ENCODE measurements at regions not wholly inside any gene's neighbourhood (a gene's known extent, or its start where the extent isn't known, plus 50 kb on each side); places are given as distances from the start of the nearest gene placed in this dataset.
"Not testable (repeated sequence)": the region's sequence is repeated elsewhere in the genome, so short reads cannot be mapped to it uniquely, and the experiment has no call there.

DNA sequence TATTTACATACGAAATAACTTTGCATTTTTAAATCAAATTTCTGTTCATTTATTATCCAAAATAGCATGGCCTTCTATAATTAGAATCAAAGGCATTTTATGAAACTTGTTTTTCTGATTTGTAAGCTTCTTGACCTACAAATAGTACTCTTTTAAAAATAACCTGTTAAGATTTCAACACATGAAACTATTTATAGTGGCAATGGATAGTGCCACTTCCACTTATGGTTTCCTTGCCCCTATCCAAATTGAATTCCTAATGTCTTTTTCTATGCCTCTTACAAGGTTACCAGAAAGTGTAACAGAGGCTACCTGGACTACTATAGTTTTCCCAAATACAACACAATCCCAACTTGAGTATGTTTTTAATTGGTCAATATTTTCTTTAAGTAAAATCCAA is 263.5 kb downstream of the SEMA3D start:
- Mint-ChIP-seq H3K4me3 (ENCODE audit: unreplicated experiment) (no peak overlapping the region), H3K9me3 (ENCODE audit: unreplicated experiment) (no peaks in the 10 kb centered on the region), H3K4me1 (ENCODE audit: unreplicated experiment) (no peaks in the 10 kb centered on the region), H3K27ac (ENCODE audit: unreplicated experiment) (no peak overlapping the region), H3K36me3 (ENCODE audit: low read depth, unreplicated experiment) (peaks cover 5% of the 10 kb centered on the region), H3K27me3 (ENCODE audit: unreplicated experiment) (no peaks in the 10 kb centered on the region)
- TF ChIP-seq, protein P1, sequence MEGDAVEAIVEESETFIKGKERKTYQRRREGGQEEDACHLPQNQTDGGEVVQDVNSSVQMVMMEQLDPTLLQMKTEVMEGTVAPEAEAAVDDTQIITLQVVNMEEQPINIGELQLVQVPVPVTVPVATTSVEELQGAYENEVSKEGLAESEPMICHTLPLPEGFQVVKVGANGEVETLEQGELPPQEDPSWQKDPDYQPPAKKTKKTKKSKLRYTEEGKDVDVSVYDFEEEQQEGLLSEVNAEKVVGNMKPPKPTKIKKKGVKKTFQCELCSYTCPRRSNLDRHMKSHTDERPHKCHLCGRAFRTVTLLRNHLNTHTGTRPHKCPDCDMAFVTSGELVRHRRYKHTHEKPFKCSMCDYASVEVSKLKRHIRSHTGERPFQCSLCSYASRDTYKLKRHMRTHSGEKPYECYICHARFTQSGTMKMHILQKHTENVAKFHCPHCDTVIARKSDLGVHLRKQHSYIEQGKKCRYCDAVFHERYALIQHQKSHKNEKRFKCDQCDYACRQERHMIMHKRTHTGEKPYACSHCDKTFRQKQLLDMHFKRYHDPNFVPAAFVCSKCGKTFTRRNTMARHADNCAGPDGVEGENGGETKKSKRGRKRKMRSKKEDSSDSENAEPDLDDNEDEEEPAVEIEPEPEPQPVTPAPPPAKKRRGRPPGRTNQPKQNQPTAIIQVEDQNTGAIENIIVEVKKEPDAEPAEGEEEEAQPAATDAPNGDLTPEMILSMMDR (IDR thresholded peaks at IDR 0.05; ENCODE audit: unreplicated experiment), result no peak
- DNase-seq (ENCODE audit: low spot score), result no peak

DNA sequence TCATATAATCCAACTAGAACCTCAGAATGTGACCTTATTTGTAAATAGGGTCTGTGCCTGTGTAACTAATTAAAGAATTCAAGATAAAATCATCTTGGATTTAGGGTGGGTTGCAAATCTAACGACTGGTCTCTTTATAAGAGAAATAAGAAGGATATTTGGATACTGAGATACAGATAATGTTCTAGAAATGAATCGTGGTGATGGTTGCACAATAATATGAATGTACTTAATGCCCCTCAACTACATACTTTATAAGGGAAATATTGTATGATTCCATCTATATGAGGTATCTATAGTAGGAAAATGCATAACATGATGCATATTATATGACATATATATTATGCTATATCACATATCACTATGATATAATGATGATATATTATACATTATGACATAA is 265.7 kb downstream of the SEMA3D start:
- H3K27me3 Mint-ChIP-seq (ENCODE audit: unreplicated experiment), result peaks cover 2% of the 10 kb centered on the region
- peaks cover 5% of the 10 kb centered on the region for H3K36me3 Mint-ChIP-seq (ENCODE audit: low read depth, unreplicated experiment)
- H3K9me3 Mint-ChIP-seq (ENCODE audit: unreplicated experiment), result no peaks in the 10 kb centered on the region
- DNase-seq (ENCODE audit: low spot score), result no peak
- H3K27ac Mint-ChIP-seq (ENCODE audit: unreplicated experiment), result no peak overlapping the region
- TF ChIP-seq, protein P1 (IDR thresholded peaks at IDR 0.05; ENCODE audit: unreplicated experiment), result no peak
- H3K4me1 Mint-ChIP-seq (ENCODE audit: unreplicated experiment), result no peaks in the 10 kb centered on the region
- no peak overlapping the region for H3K4me3 Mint-ChIP-seq (ENCODE audit: unreplicated experiment)

DNA sequence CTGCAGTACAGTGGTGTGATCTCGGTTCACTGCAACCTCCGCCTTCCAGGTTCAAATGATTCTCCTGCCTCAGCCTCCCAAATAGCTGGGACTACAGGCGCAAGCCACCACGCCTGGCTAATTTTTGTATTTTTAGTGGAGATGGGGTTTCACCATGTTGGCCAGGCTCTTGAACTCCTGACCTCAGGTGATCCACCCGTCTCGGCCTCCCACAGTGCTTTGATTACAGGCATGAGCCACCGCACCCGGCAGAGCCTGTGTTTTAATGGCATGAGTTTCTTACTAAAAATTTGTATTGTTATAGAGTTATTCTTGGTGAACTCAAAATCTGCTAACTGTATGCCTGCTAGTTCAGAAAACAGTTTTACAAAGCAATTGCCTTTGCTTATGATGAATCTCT is 269.9 kb downstream of the SEMA3D start:
- not testable (repeated sequence) for H3K36me3 Mint-ChIP-seq (ENCODE audit: low read depth, unreplicated experiment); H3K4me3 Mint-ChIP-seq (ENCODE audit: unreplicated experiment); H3K9me3 Mint-ChIP-seq (ENCODE audit: unreplicated experiment); H3K27ac Mint-ChIP-seq (ENCODE audit: unreplicated experiment); DNase-seq (ENCODE audit: low spot score); H3K4me1 Mint-ChIP-seq (ENCODE audit: unreplicated experiment); H3K27me3 Mint-ChIP-seq (ENCODE audit: unreplicated experiment)

DNA sequence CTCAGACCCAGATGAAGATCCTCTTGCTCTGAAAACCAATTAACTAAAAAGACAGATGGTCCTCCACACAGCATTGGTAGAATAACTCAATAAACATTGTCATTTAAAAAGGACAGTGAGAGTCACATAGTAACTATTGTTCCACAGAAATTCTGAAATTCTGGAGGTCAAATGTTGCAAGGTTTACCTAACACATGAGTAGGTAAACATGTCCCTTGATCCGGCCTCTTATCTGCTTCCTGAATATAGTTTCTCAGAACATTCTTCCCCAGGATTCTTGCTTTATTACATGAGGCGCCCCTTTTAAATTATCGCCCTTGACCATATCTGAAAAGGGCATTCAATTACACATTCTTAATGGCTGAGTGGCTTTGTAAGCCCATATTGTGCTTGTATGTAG is 270.7 kb downstream of the SEMA3D start:
- Mint-ChIP-seq H3K4me1 (ENCODE audit: unreplicated experiment) (no peaks in the 10 kb centered on the region), H3K9me3 (ENCODE audit: unreplicated experiment) (no peaks in the 10 kb centered on the region), H3K4me3 (ENCODE audit: unreplicated experiment) (no peak overlapping the region), H3K27ac (ENCODE audit: unreplicated experiment) (no peak overlapping the region), H3K36me3 (ENCODE audit: low read depth, unreplicated experiment) (peaks cover 5% of the 10 kb centered on the region), H3K27me3 (ENCODE audit: unreplicated experiment) (peaks cover 2% of the 10 kb centered on the region)
- no peak for DNase-seq (ENCODE audit: low spot score)
- TF ChIP-seq, protein P1 (IDR thresholded peaks at IDR 0.05; ENCODE audit: unreplicated experiment), result no peak

DNA sequence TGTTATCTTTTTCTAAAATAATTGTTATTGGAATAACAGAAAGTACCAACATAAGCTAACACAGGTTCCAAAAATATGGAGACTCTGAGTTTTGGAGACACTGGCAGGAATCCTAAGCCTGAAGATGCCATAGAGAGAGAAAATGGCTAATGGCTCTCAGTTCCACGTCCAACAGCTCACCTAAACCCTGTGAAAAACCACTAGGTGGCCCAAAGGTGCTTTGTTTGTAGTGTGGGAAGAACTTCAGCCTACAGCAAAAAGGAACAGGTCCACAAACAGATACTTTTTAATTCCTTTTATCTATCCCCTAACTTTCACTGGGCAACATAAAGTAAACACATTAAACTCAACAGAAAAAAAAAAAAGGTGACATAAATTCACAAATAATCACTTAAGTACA is 272.3 kb downstream of the SEMA3D start:
- peaks cover 2% of the 10 kb centered on the region for H3K27me3 Mint-ChIP-seq (ENCODE audit: unreplicated experiment)
- TF ChIP-seq, protein P1 (IDR thresholded peaks at IDR 0.05; ENCODE audit: unreplicated experiment), result no peak
- H3K9me3 Mint-ChIP-seq (ENCODE audit: unreplicated experiment), result no peaks in the 10 kb centered on the region
- no peak overlapping the region for H3K4me3 Mint-ChIP-seq (ENCODE audit: unreplicated experiment)
- DNase-seq (ENCODE audit: low spot score), result no peak
- H3K36me3 Mint-ChIP-seq (ENCODE audit: low read depth, unreplicated experiment), result no peaks in the 10 kb centered on the region
- H3K27ac Mint-ChIP-seq (ENCODE audit: unreplicated experiment), result no peak overlapping the region
- H3K4me1 Mint-ChIP-seq (ENCODE audit: unreplicated experiment), result no peaks in the 10 kb centered on the region

- H3K36me3 Mint-ChIP-seq (ENCODE audit: low read depth, unreplicated experiment), result no peaks in the 10 kb centered on the region
- TF ChIP-seq, protein P1 (IDR thresholded peaks at IDR 0.05; ENCODE audit: unreplicated experiment), result no peak
- H3K4me3 Mint-ChIP-seq (ENCODE audit: unreplicated experiment), result no peak overlapping the region
- DNase-seq (ENCODE audit: low spot score), result no peak
- no peaks in the 10 kb centered on the region for H3K9me3 Mint-ChIP-seq (ENCODE audit: unreplicated experiment)
- no peak overlapping the region for H3K27ac Mint-ChIP-seq (ENCODE audit: unreplicated experiment)
- H3K27me3 Mint-ChIP-seq (ENCODE audit: unreplicated experiment), result peaks cover 2% of the 10 kb centered on the region
- H3K4me1 Mint-ChIP-seq (ENCODE audit: unreplicated experiment), result no peaks in the 10 kb centered on the region
Observed at GRCh38 chr7:84913731-84914130, 273.1 kb downstream of the SEMA3D start.

Measured in endothelial cell (in vitro differentiated cells).